ENCODE measurements at regions not wholly inside any gene's neighbourhood (a gene's known extent, or its start where the extent isn't known, plus 50 kb on each side); places are given as distances from the start of the nearest gene placed in this dataset.

- intact Hi-C loops (cut with micrococcal nuclease), result no loop called here
- Mint-ChIP-seq H3K36me3 (ENCODE audit: low read depth) (peaks cover 2% of the 10 kb centered on the region), H3K4me1 (peaks cover 69% of the 10 kb centered on the region), H3K9me3 (no peaks in the 10 kb centered on the region), H3K27ac (peak overlapping the region; percentile 97), H3K4me3 (peak overlapping the region; percentile 70), H3K27me3 (no peaks in the 10 kb centered on the region)
- DNase-seq, result no peak
Measured at GRCh38 chr11:128330203-128330602, 257.2 kb downstream of the ETS1 start.

- Mint-ChIP-seq H3K36me3 (ENCODE audit: low read depth) (peaks cover 2% of the 10 kb centered on the region), H3K27me3 (no peaks in the 10 kb centered on the region), H3K4me3 (peak overlapping the region; percentile 70), H3K9me3 (no peaks in the 10 kb centered on the region), H3K27ac (peak overlapping the region; percentile 97), H3K4me1 (peaks cover 73% of the 10 kb centered on the region)
- intact Hi-C loops (cut with micrococcal nuclease), result loop anchor here (1.0 to 10.0 kb wide), 4 partner anchors 10 to 366 kb away; partner anchors contain the start of gene FLI1
- DNase-seq, result peak; percentile 85
Measured at GRCh38 chr11:128328955-128329551, 258.3 kb downstream of the ETS1 start.

- Mint-ChIP-seq H3K27me3 (no peaks in the 10 kb centered on the region), H3K9me3 (no peaks in the 10 kb centered on the region), H3K36me3 (ENCODE audit: low read depth) (peaks cover 2% of the 10 kb centered on the region), H3K27ac (peak overlapping the region; percentile 97), H3K4me1 (peaks cover 83% of the 10 kb centered on the region), H3K4me3 (peak overlapping the region; percentile 70)
- no peak for DNase-seq
- intact Hi-C loops (cut with micrococcal nuclease), result loop anchor here (10.0 kb wide), 1 partner anchor 368 kb away; the partner anchor contains the start of gene FLI1
Measured at GRCh38 chr11:128327274-128327673, 260.1 kb downstream of the ETS1 start.

GRCh38 chr11:128326791-128327190 lies 260.6 kb downstream of the ETS1 start:
- H3K9me3 Mint-ChIP-seq, result no peaks in the 10 kb centered on the region
- intact Hi-C loops (cut with micrococcal nuclease), result loop anchor here (10.0 kb wide), 1 partner anchor 368 kb away; the partner anchor contains the start of gene FLI1
- peak overlapping the region; percentile 70 for H3K4me3 Mint-ChIP-seq
- H3K36me3 Mint-ChIP-seq (ENCODE audit: low read depth), result peaks cover 2% of the 10 kb centered on the region
- H3K4me1 Mint-ChIP-seq, result peaks cover 88% of the 10 kb centered on the region
- no peaks in the 10 kb centered on the region for H3K27me3 Mint-ChIP-seq
- no peak for DNase-seq
- H3K27ac Mint-ChIP-seq, result peak overlapping the region; percentile 97

- intact Hi-C loops (cut with micrococcal nuclease), result loop anchor here (1.0 to 10.0 kb wide), 7 partner anchors 19 to 370 kb away; partner anchors contain the start of gene FLI1
- H3K27me3 Mint-ChIP-seq, result no peaks in the 10 kb centered on the region
- H3K9me3 Mint-ChIP-seq, result peaks cover 7% of the 10 kb centered on the region
- H3K4me1 Mint-ChIP-seq, result peaks cover 80% of the 10 kb centered on the region
- H3K36me3 Mint-ChIP-seq (ENCODE audit: low read depth), result peaks cover 4% of the 10 kb centered on the region
- DNase-seq, result peak; percentile 95
- peak overlapping the region; percentile 97 for H3K27ac Mint-ChIP-seq
- peak overlapping the region; percentile 69 for H3K4me3 Mint-ChIP-seq
Measured at GRCh38 chr11:128324531-128325141, 262.7 kb downstream of the ETS1 start.

- peaks cover 4% of the 10 kb centered on the region for H3K36me3 Mint-ChIP-seq (ENCODE audit: low read depth)
- H3K27me3 Mint-ChIP-seq, result no peaks in the 10 kb centered on the region
- peak overlapping the region; percentile 69 for H3K4me3 Mint-ChIP-seq
- peaks cover 7% of the 10 kb centered on the region for H3K9me3 Mint-ChIP-seq
- peak overlapping the region; percentile 97 for H3K27ac Mint-ChIP-seq
- peak; percentile 85 for DNase-seq
- H3K4me1 Mint-ChIP-seq, result peaks cover 79% of the 10 kb centered on the region
- intact Hi-C loops (cut with micrococcal nuclease), result loop anchor here (1.0 to 10.0 kb wide), 7 partner anchors 19 to 371 kb away; partner anchors contain the start of gene FLI1
Measured at GRCh38 chr11:128324051-128324481, 263.3 kb downstream of the ETS1 start.

- Mint-ChIP-seq H3K9me3 (peaks cover 11% of the 10 kb centered on the region), H3K27ac (peak overlapping the region; percentile 97), H3K36me3 (ENCODE audit: low read depth) (peaks cover 8% of the 10 kb centered on the region), H3K27me3 (no peaks in the 10 kb centered on the region), H3K4me3 (peak overlapping the region; percentile 69), H3K4me1 (peaks cover 79% of the 10 kb centered on the region)
- peak; percentile 87 for DNase-seq
- intact Hi-C loops (cut with micrococcal nuclease), result loop anchor here (1.0 to 10.0 kb wide), 3 partner anchors 149 to 371 kb away; partner anchors contain the start of gene FLI1
Measured at GRCh38 chr11:128323381-128323780, 264.0 kb downstream of the ETS1 start.

- Mint-ChIP-seq H3K4me1 (peaks cover 71% of the 10 kb centered on the region), H3K27ac (peak overlapping the region; percentile 91), H3K36me3 (ENCODE audit: low read depth) (peaks cover 41% of the 10 kb centered on the region), H3K4me3 (peak overlapping the region; percentile 64), H3K27me3 (no peaks in the 10 kb centered on the region), H3K9me3 (peaks cover 31% of the 10 kb centered on the region)
- DNase-seq, result peak; percentile 92
- intact Hi-C loops (cut with micrococcal nuclease), result loop anchor here (1.0 kb wide), 2 partner anchors 9 to 17 kb away; no protein-coding TSS in a partner anchor
Measured at GRCh38 chr11:128318856-128319474, 268.4 kb downstream of the ETS1 start.

GRCh38 chr11:128316541-128317227 lies 270.7 kb downstream of the ETS1 start:
- DNase-seq, result no peak
- Mint-ChIP-seq H3K27me3 (no peaks in the 10 kb centered on the region), H3K4me1 (peaks cover 60% of the 10 kb centered on the region), H3K9me3 (peaks cover 34% of the 10 kb centered on the region), H3K27ac (peak overlapping the region; percentile 75), H3K4me3 (peak overlapping the region; percentile 13), H3K36me3 (ENCODE audit: low read depth) (peaks cover 51% of the 10 kb centered on the region)
- intact Hi-C loops (cut with micrococcal nuclease), result no loop called here

- no peak overlapping the region for H3K4me3 Mint-ChIP-seq
- H3K9me3 Mint-ChIP-seq, result peaks cover 28% of the 10 kb centered on the region
- H3K36me3 Mint-ChIP-seq (ENCODE audit: low read depth), result peaks cover 47% of the 10 kb centered on the region
- peak overlapping the region; percentile 50 for H3K27ac Mint-ChIP-seq
- intact Hi-C loops (cut with micrococcal nuclease), result no loop called here
- H3K27me3 Mint-ChIP-seq, result no peaks in the 10 kb centered on the region
- DNase-seq, result no peak
- H3K4me1 Mint-ChIP-seq, result peaks cover 60% of the 10 kb centered on the region
Measured at GRCh38 chr11:128315933-128316332, 271.4 kb downstream of the ETS1 start.

GRCh38 chr11:128313931-128314330 lies 273.4 kb downstream of the ETS1 start:
- H3K4me1 Mint-ChIP-seq, result peaks cover 66% of the 10 kb centered on the region
- no peaks in the 10 kb centered on the region for H3K27me3 Mint-ChIP-seq
- H3K4me3 Mint-ChIP-seq, result no peak overlapping the region
- intact Hi-C loops (cut with micrococcal nuclease), result no loop called here
- H3K27ac Mint-ChIP-seq, result peak overlapping the region; percentile 50
- H3K36me3 Mint-ChIP-seq (ENCODE audit: low read depth), result peaks cover 47% of the 10 kb centered on the region
- peaks cover 28% of the 10 kb centered on the region for H3K9me3 Mint-ChIP-seq
- DNase-seq, result no peak

- no peaks in the 10 kb centered on the region for H3K27me3 Mint-ChIP-seq
- peak overlapping the region; percentile 88 for H3K27ac Mint-ChIP-seq
- DNase-seq, result peak; percentile 65
- peaks cover 38% of the 10 kb centered on the region for H3K36me3 Mint-ChIP-seq (ENCODE audit: low read depth)
- peaks cover 57% of the 10 kb centered on the region for H3K4me1 Mint-ChIP-seq
- H3K4me3 Mint-ChIP-seq, result peak overlapping the region; percentile 42
- peaks cover 20% of the 10 kb centered on the region for H3K9me3 Mint-ChIP-seq
- intact Hi-C loops (cut with micrococcal nuclease), result loop anchor here (1.0 kb wide), 1 partner anchor 9 kb away; no protein-coding TSS in a partner anchor
Measured at GRCh38 chr11:128311742-128312719, 275.3 kb downstream of the ETS1 start.

All from activated CD4-positive, alpha-beta T cell treated with anti-CD3 and anti-CD28 coated beads, Interleukin-2, amount 10 ng/mL, durations not matched to agents 24 days and 14 days (primary cell).